Osteocyte (in vitro differentiated cells): ENCODE measurements at regions not wholly inside any gene's neighbourhood (a gene's known extent, or its start where the extent isn't known, plus 50 kb on each side); places are given as distances from the start of the nearest gene placed in this dataset.
A peak's percentile ranks its signal among the peaks of the same experiment; 100 is the strongest.
"Not testable (repeated sequence)": the region's sequence is repeated elsewhere in the genome, so short reads cannot be mapped to it uniquely, and the experiment has no call there.

Experiments
- DNase-seq: peaks from one replicate; pipeline ENCODE4 v3.0.0; 2021; ENCODE audit warnings: mixed read lengths; ENCODE audit not compliant: unreplicated experiment; ENCODE audit errors: extremely low spot score
- H3K27ac Mint-ChIP-seq: one replicate; pipeline ENCODE4 v1.8.0; 2021; ENCODE audit warnings: mild to moderate bottlenecking, mixed read lengths; ENCODE audit not compliant: unreplicated experiment
- H3K27me3 Mint-ChIP-seq: one replicate; pipeline ENCODE4 v1.8.0; 2021; ENCODE audit warnings: mixed read lengths; ENCODE audit not compliant: unreplicated experiment
- H3K36me3 Mint-ChIP-seq: one replicate; pipeline ENCODE4 v1.8.0; 2021; ENCODE audit warnings: mixed read lengths; ENCODE audit not compliant: unreplicated experiment
- H3K4me1 Mint-ChIP-seq: one replicate; pipeline ENCODE4 v1.8.0; 2021; ENCODE audit warnings: mixed read lengths; ENCODE audit not compliant: unreplicated experiment
- H3K4me3 Mint-ChIP-seq: one replicate; pipeline ENCODE4 v1.8.0; 2021; ENCODE audit warnings: mild to moderate bottlenecking, moderate library complexity, mixed read lengths; ENCODE audit not compliant: unreplicated experiment
- H3K9me3 Mint-ChIP-seq: one replicate; pipeline ENCODE4 v1.8.0; 2021; ENCODE audit warnings: mixed read lengths; ENCODE audit not compliant: unreplicated experiment
- CTCF ChIP-seq: fragments of 200-600 bp; sonication (generic); IDR thresholded peaks from 2 replicates; pipeline ENCODE4 v1.5.0; 2021; ENCODE audit warnings: antibody characterized with exemption, mild to moderate bottlenecking, moderate library complexity

- peaks cover 50% of the 10 kb centered on the region for H3K4me1 Mint-ChIP-seq
- DNase-seq: no peak
- peaks cover 3% of the 10 kb centered on the region for H3K9me3 Mint-ChIP-seq
Observed at GRCh38 chr1:115530407-115530806, 111.4 kb upstream of the VANGL1 start.

DNA sequence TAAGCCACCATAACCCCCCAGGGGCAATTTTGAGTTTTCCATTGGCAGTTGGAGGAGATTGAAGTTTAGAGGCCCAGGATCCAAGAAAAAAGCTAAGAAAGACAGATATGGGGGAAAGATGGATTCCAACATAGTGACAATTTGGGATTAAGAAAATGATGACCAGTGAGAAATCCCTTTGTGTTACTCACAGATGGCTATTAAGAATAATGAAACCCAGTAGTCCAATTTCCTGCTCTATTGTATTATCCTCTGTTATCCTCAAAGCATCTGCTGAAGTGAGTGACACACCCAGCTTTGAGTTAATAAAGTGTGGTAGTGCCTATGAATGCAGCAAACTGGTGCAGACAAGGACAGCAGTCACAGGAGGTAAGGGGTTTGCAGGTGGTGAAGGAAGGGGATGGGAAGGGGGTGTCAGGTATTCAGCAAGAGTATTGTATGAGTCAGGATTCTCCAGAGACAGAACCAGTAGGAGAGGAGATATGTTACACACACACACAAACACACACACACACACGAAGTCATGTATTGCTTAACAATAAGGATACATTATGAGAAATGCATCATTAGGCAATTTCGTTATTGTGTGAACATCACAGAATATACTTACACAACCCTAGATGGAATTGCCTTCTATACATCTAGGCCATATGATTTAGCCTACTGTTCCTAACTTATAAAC, 112.4 kb upstream of the VANGL1 start:
- H3K4me3 Mint-ChIP-seq: no peak overlapping the region
- DNase-seq: no peak
- peaks cover 54% of the 10 kb centered on the region for H3K4me1 Mint-ChIP-seq
- TF ChIP-seq CTCF: no peak
- peak overlapping the region; percentile 56 for H3K27ac Mint-ChIP-seq
- H3K36me3 Mint-ChIP-seq: peaks cover 2% of the 10 kb centered on the region
- no peaks in the 10 kb centered on the region for H3K9me3 Mint-ChIP-seq
- H3K27me3 Mint-ChIP-seq: no peaks in the 10 kb centered on the region

More at GRCh38 chr1:115530407-115530806, 111.4 kb upstream of the VANGL1 start:
- no peak overlapping the region for H3K4me3 Mint-ChIP-seq
- no peak for TF ChIP-seq CTCF
- H3K27ac Mint-ChIP-seq: peak overlapping the region; percentile 56
- H3K36me3 Mint-ChIP-seq: peaks cover 2% of the 10 kb centered on the region
- no peaks in the 10 kb centered on the region for H3K27me3 Mint-ChIP-seq

GRCh38 chr1:115528336-115528735, 113.4 kb upstream of the VANGL1 start:
- Mint-ChIP-seq H3K27ac (peak overlapping the region; percentile 20), H3K4me1 (peaks cover 54% of the 10 kb centered on the region)
- H3K4me3 Mint-ChIP-seq, H3K36me3 Mint-ChIP-seq, DNase-seq, H3K9me3 Mint-ChIP-seq, H3K27me3 Mint-ChIP-seq: not testable (repeated sequence)

DNA sequence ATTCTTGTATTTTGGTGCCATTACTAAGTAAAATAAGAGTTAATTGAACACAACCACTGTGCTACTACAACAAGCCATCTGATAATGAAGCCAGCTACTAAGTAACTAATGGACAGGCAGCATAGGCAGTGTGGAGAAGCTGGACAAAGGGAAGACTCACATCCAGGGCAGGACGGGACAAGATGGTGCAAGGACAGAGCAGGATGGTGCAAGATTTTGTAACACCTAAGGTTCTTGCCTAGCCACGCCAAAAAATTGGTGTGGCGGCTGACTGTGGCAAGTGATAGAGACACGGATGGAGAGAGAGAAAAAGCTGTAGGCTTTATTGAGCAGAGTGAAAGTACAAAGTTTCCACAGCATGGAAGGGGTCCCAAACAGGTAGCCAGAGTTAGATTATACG, 114.0 kb upstream of the VANGL1 start:
- H3K4me3 Mint-ChIP-seq: no peak overlapping the region
- H3K27ac Mint-ChIP-seq: no peak overlapping the region
- H3K27me3 Mint-ChIP-seq: no peaks in the 10 kb centered on the region
- no peak for DNase-seq
- TF ChIP-seq CTCF: no peak
- no peaks in the 10 kb centered on the region for H3K9me3 Mint-ChIP-seq
- H3K4me1 Mint-ChIP-seq: peaks cover 48% of the 10 kb centered on the region
- H3K36me3 Mint-ChIP-seq: peaks cover 2% of the 10 kb centered on the region

GRCh38 chr1:115526900-115527299, 114.9 kb upstream of the VANGL1 start:
- TF ChIP-seq CTCF: no peak
- DNase-seq: no peak
- Mint-ChIP-seq H3K27ac (no peak overlapping the region), H3K27me3 (no peaks in the 10 kb centered on the region), H3K9me3 (no peaks in the 10 kb centered on the region), H3K4me1 (peaks cover 40% of the 10 kb centered on the region), H3K4me3 (no peak overlapping the region), H3K36me3 (peaks cover 2% of the 10 kb centered on the region)

GRCh38 chr1:115524236-115524635, 117.5 kb upstream of the VANGL1 start:
- no peak for DNase-seq

More at GRCh38 chr1:115524236-115524635, 117.5 kb upstream of the VANGL1 start:
- Mint-ChIP-seq H3K27me3 (no peaks in the 10 kb centered on the region), H3K36me3 (peaks cover 7% of the 10 kb centered on the region), H3K4me3 (no peak overlapping the region), H3K9me3 (peaks cover 16% of the 10 kb centered on the region), H3K4me1 (peaks cover 17% of the 10 kb centered on the region), H3K27ac (no peak overlapping the region)
- TF ChIP-seq CTCF: no peak
